ENCODE measurements at regions not wholly inside any gene's neighbourhood (a gene's known extent, or its start where the extent isn't known, plus 50 kb on each side); places are given as distances from the start of the nearest gene placed in this dataset.
A peak's percentile ranks its signal among the peaks of the same experiment; 100 is the strongest.

DNA sequence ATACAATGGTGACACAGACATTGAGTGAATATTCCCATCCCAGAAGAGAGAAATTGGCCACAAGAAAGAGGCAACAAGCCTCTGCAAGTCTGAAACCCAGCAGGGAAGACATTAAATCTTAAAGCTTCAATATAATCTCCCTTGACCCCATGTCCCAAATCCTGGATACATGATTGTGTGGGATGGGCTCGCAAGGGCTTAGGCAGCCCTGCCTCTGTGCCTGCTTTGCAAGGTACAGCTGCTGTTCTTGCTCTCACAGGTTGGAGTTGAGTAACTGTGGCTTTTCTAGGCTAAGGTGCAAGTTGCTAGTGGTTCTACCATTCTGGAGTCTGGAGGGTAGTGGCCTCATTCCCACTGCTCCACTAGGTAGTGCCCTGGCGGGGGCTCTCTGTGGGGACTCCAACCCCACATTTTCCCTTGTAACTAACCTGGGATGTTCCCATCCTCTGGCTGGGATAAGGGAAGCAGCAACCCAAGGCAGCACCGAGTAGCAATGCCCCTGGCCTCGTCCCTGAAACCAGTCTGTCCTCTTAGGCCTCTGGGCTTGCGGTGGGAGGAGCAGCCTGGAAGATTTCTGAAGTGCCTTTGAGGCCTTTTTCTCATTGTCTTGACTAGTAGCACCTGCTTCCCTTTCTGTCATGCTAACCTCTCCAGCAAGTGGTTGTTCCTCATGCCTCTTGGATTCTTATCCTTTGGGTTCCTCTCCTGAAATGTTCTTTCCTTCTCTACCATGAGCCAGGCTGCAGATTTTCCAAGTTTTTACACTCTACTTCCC, 90.0 kb downstream of the FAM174B start:
- DNase-seq = no peak

DNA sequence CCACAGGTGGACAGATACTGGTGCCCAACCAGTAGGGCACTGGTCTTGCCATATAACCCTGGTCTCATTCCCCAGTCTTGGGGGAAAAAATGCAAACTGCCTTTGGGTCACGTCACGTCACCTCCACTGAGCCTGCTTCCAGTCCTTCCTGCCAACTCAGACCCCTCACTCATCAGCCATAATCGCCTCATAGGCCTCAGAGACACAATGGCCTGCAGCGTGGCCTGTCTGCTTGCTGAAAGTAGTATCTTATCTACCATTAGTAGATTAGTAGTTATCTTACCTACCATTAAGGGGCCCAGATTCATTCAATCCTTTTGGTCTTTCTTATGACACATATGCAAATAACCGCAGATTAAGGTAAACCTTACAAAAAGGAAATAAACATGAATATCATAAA, 93.8 kb downstream of the FAM174B start:
- DNase-seq = no peak

DNA sequence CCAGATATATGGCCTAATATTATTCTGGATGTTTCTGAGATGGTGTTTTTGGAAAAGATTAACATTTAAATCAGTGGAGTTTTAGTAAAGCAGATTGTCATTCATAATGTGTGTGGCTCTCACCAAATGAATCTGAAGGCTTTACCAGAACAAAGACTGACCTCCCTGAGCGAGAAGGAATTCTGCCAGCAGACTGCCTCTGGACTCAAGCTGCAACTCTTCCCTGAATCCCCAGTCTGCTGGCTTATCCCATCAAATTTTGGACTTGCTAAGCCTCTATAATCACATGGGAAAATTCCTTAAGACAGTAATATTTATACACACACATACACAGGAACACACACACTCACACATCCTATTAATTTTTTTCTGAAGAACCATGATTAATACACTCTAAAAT, 102.3 kb downstream of the FAM174B start:
- no peak for DNase-seq

- no peak for DNase-seq
These were observed 109.6 kb downstream of the FAM174B start for GRCh38 chr15:92545996-92546395.

GRCh38 chr15:92541291-92542200, 114.0 kb downstream of the FAM174B start:
- DNase-seq = peak; percentile 52

- no peak for DNase-seq
These were observed 117.5 kb downstream of the FAM174B start for GRCh38 chr15:92538115-92538514.

GRCh38 chr15:92533298-92533697, 122.3 kb downstream of the FAM174B start:
- no peak for DNase-seq

GRCh38 chr15:92531406-92531805, 124.2 kb downstream of the FAM174B start:
- no peak for DNase-seq

- DNase-seq = no peak
These were observed 126.8 kb downstream of the FAM174B start for GRCh38 chr15:92528736-92529135.

- peak; percentile 40 for DNase-seq
These were observed 128.4 kb downstream of the FAM174B start for GRCh38 chr15:92527197-92527596.

DNA sequence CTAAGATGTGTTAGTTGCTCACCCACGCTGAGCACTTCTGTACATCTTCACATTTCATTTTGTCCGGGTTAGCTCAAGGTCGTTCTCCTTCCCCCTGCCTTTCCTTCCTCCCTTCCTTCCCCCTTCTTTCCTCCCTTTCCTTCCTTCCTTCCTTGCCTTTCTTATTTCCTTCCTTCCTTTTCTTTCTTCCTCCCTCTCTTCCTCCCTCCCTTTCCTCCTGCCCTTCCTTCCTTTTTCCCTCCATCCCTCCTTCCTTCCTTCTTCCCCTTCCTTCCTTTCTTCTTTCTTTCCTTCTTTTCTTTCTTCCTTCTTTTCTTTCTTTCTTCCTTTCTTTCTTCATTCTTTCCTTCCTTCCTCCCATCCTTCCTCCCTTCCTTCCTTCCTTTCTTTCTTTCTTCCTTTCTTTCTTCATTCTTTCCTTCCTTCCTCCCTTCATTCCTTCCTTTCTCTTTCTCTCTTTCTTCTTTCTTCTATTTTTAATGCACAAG, 129.8 kb downstream of the FAM174B start:
- no peak for DNase-seq

DNA sequence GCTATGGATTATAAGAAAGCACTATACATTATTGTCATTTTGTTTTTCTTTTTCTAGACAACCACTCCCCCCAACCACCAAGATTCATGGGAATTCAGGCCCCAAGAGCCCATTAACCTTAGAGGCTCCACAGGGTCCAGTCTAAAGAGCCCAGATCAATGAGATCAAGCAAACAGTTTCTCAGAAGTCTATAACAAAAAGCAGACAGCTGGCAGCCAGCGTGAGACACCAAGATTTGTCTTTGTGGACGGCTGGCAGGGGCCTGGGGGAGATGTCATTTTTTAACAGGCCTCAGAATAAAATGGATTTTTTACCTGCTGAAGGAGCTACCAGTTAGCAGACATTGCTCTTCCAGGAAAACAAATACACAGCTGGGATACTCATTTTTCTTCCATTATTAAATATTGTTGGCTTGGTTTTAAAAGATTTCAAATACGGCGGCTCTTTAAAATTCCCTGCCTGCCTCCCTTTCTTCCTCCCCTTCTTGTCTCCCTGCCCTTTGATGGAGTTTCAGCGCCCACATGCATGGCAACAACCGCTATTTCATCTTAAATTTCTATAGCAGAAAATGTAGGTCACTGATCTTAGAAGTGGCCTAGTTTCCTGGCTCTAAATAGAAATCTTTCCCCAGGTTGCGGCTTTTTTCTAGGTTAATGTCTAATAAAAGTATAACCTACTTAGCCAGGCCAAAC, 130.6 kb downstream of the FAM174B start:
- DNase-seq = no peak

DNA sequence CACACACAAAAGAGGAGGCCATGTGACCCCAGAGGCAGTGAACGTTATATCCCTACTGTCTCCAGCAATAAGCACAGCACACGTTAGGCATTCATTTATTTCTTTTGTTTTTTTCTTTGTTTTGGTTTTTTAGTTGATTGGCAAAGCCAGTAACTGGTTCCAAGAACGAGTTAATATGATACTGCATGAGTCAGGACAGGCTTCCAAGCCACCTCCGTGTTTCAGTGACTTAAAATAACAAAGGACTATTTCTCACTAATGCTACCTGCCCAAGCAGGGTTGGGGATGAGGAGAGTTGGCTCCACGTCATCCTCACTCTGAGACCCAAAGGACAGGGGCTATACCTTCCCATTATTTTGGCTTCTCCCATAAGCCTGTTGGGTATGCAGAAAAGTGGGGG, 130.5 kb downstream of the ST8SIA2 start:
- no peak for DNase-seq

GRCh38 chr15:92523176-92523575, 129.5 kb downstream of the ST8SIA2 start:
- DNase-seq = no peak

- peak; percentile 77 for DNase-seq
These were observed 127.9 kb downstream of the ST8SIA2 start for GRCh38 chr15:92521624-92522008.

DNA sequence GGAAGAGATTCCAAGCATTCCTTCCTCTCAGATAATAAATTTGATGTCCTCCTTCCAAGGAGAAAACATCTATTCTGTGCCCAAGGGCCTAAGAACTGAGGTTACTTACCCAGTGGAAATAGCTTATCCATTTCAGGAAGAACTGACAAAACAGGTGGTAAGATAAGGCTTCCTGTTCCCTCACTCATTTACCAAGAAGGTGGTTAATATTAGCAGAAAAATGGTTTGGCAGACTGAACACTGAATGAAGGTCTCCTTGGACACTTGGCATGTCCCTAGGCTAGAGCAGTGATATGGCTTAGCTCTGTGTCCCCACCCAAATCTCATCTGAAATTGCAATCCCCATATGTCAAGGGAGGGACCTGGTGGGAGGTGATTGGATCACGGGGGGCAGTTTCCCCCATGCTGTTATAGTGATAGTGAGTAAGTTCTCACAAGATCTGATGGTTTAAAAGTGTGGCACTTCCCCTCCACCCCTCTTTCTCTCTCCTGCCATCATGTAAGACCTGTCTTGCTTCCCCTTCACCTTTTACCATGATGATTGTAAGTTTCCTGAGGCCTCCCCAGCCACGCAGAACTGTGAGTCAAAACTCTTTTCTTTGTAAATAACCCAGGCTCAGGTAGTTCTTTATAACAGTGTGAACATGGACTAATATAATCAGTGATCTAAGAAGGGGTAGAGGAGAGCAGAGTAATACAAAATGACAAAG, 127.4 kb downstream of the ST8SIA2 start:
- DNase-seq = no peak

GRCh38 chr15:92519709-92520108, 126.0 kb downstream of the ST8SIA2 start:
- no peak for DNase-seq
